Transverse colon (tissue), 3 donors: ENCODE measurements at regions not wholly inside any gene's neighbourhood (a gene's known extent, or its start where the extent isn't known, plus 50 kb on each side); places are given as distances from the start of the nearest gene placed in this dataset.

ENCODE experiments used
- POLR2A ChIP-seq: fragments of 450-650 bp; IDR thresholded peaks from one replicate; pipeline ENCODE4 v1.6.1; 2016; ENCODE audit warnings: antibody characterized with exemption, mild to moderate bottlenecking, moderate library complexity
- POLR2AphosphoS5 ChIP-seq, 3 donors: sonication (generic); formaldehyde crosslinking; IDR thresholded peaks; one replicate each; pipeline ENCODE4 v1.6.1; 2016; ENCODE audit warnings: antibody characterized with exemption in 3 of 3

- TF ChIP-seq POLR2A (no peak), POLR2AphosphoS5 (IDR thresholded peaks at IDR 0.05) (no peak)
These were observed 134.0 kb upstream of the ZIC3 start for GRCh38 chrX:137431693-137432488.
